ENCODE measurements at regions not wholly inside any gene's neighbourhood (a gene's known extent, or its start where the extent isn't known, plus 50 kb on each side); places are given as distances from the start of the nearest gene placed in this dataset.

- Histone ChIP-seq H3K4me1 (no peaks in the 10 kb centered on the region), H3K36me3 (replicated peaks in 1 of 2; ENCODE audit: insufficient read depth in 1 of 2, low read depth in 2 of 2) (no peaks in the 10 kb centered on the region), H3K4me3 (no peak overlapping the region), H3K9me3 (no peaks in the 10 kb centered on the region), H3K27ac (no peak overlapping the region), H3K27me3 (no peaks in the 10 kb centered on the region)
- TF ChIP-seq CTCF (IDR thresholded peaks at IDR 0.05) = no peak
- no peak for TF ChIP-seq POLR2A (IDR thresholded peaks at IDR 0.05)
- DNase-seq = no peak
- intact Hi-C loops (cut with DNase I) = no loop called here
- 35 to 41% methylated on average over 4 of the region's 4 CpGs for WGBS, 2 donors
- no peak for ATAC-seq
Observed at GRCh38 chr5:21195145-21195544, 1207.1 kb upstream of the CDH18 start.

GRCh38 chr5:21185536-21185935 lies 1197.5 kb upstream of the CDH18 start:
- Histone ChIP-seq H3K4me3 (no peak overlapping the region), H3K27me3 (no peaks in the 10 kb centered on the region), H3K4me1 (no peaks in the 10 kb centered on the region), H3K27ac (no peak overlapping the region), H3K36me3 (replicated peaks in 1 of 2; ENCODE audit: insufficient read depth in 1 of 2, low read depth in 2 of 2) (no peaks in the 10 kb centered on the region), H3K9me3 (no peaks in the 10 kb centered on the region)
- DNase-seq = no peak
- intact Hi-C loops (cut with DNase I) = no loop called here
- TF ChIP-seq CTCF (IDR thresholded peaks at IDR 0.05) (no peak), POLR2A (IDR thresholded peaks at IDR 0.05) (no peak)
- ATAC-seq = no peak
- 43 to 58% methylated on average over 5 of the region's 5 CpGs for WGBS, 2 donors

GRCh38 chr5:21184581-21184980 lies 1196.6 kb upstream of the CDH18 start:
- no peaks in the 10 kb centered on the region for H3K27me3 ChIP-seq
- intact Hi-C loops (cut with DNase I) = no loop called here

GRCh38 chr5:21181609-21182125 lies 1193.7 kb upstream of the CDH18 start:
- Histone ChIP-seq H3K36me3 (replicated peaks in 1 of 2; ENCODE audit: insufficient read depth in 1 of 2, low read depth in 2 of 2) (no peaks in the 10 kb centered on the region), H3K4me1 (no peaks in the 10 kb centered on the region), H3K9me3 (no peaks in the 10 kb centered on the region), H3K27ac (no peak overlapping the region), H3K4me3 (no peak overlapping the region), H3K27me3 (no peaks in the 10 kb centered on the region)
- no peak for DNase-seq
- intact Hi-C loops (cut with DNase I) = no loop called here
- no peak for TF ChIP-seq CTCF (IDR thresholded peaks at IDR 0.05)
- 60 to 68% methylated on average over 3 of the region's 3 CpGs for WGBS, 2 donors
- no peak for ATAC-seq

More at GRCh38 chr5:21184581-21184980, 1196.6 kb upstream of the CDH18 start:
- no peak for ATAC-seq
- Histone ChIP-seq H3K9me3 (no peaks in the 10 kb centered on the region), H3K27ac (no peak overlapping the region), H3K4me3 (no peak overlapping the region), H3K36me3 (replicated peaks in 1 of 2; ENCODE audit: insufficient read depth in 1 of 2, low read depth in 2 of 2) (no peaks in the 10 kb centered on the region), H3K4me1 (no peaks in the 10 kb centered on the region)
- TF ChIP-seq POLR2A (IDR thresholded peaks at IDR 0.05) (no peak), CTCF (IDR thresholded peaks at IDR 0.05) (no peak)
- DNase-seq = no peak
- WGBS, 2 donors = 81 to 84% methylated on average over 4 of the region's 4 CpGs

GRCh38 chr5:21173526-21173925 lies 1185.5 kb upstream of the CDH18 start:
- DNase-seq (no peak), ATAC-seq (no peak)
- H3K9me3 ChIP-seq = no peaks in the 10 kb centered on the region
- WGBS, 2 donors = 66 to 87% methylated on average over 2 of the region's 2 CpGs
- H3K27ac ChIP-seq = no peak overlapping the region
- no peaks in the 10 kb centered on the region for H3K36me3 ChIP-seq (replicated peaks in 1 of 2; ENCODE audit: insufficient read depth in 1 of 2, low read depth in 2 of 2)
- intact Hi-C loops (cut with DNase I) = no loop called here
- no peak overlapping the region for H3K4me3 ChIP-seq
- TF ChIP-seq POLR2A (IDR thresholded peaks at IDR 0.05) = no peak
- no peak for TF ChIP-seq CTCF (IDR thresholded peaks at IDR 0.05)
- no peaks in the 10 kb centered on the region for H3K27me3 ChIP-seq
- H3K4me1 ChIP-seq = no peaks in the 10 kb centered on the region
